ENCODE measurements at regions not wholly inside any gene's neighbourhood (a gene's known extent, or its start where the extent isn't known, plus 50 kb on each side); places are given as distances from the start of the nearest gene placed in this dataset.

- intact Hi-C loops (cut with micrococcal nuclease): no loop called here
Measured at GRCh38 chr1:106868828-106869227, 187.6 kb upstream of the PRMT6 start.

GRCh38 chr1:106875622-106876021, 180.9 kb upstream of the PRMT6 start:
- Mint-ChIP-seq H3K27me3 (ENCODE audit: insufficient read depth, unreplicated experiment) (no peaks in the 10 kb centered on the region), H3K36me3 (ENCODE audit: insufficient read depth, unreplicated experiment) (no peaks in the 10 kb centered on the region), H3K4me1 (ENCODE audit: insufficient read depth, unreplicated experiment) (peaks cover 13% of the 10 kb centered on the region), H3K4me3 (ENCODE audit: unreplicated experiment) (no peak overlapping the region), H3K27ac (ENCODE audit: low read depth, unreplicated experiment) (no peak overlapping the region), H3K9me3 (ENCODE audit: unreplicated experiment) (peaks cover 7% of the 10 kb centered on the region)
- no peak for TF ChIP-seq CTCF (IDR thresholded peaks at IDR 0.05; ENCODE audit: unreplicated experiment)
- ChIA-PET CTCF (no interaction called here), POLR2A (no interaction called here)
- intact Hi-C loops (cut with micrococcal nuclease): no loop called here
- DNase-seq (ENCODE audit: unreplicated experiment): no peak
- BruUV-seq (replicated peaks): no TSS peak

More at GRCh38 chr1:106868828-106869227, 187.6 kb upstream of the PRMT6 start:
- no peaks in the 10 kb centered on the region for H3K36me3 Mint-ChIP-seq (ENCODE audit: insufficient read depth, unreplicated experiment)
- DNase-seq (ENCODE audit: unreplicated experiment): no peak
- no peak overlapping the region for H3K27ac Mint-ChIP-seq (ENCODE audit: low read depth, unreplicated experiment)
- TF ChIP-seq CTCF (IDR thresholded peaks at IDR 0.05; ENCODE audit: unreplicated experiment): no peak
- ChIA-PET CTCF (interaction anchor here (0.7 kb wide), 1 partner anchor 408 kb away, joined by 3 read pairs; no protein-coding TSS in a partner anchor), POLR2A (interaction anchor here (0.6 kb wide), 1 partner anchor 725 kb away, joined by 3 read pairs; no protein-coding TSS in a partner anchor)
- BruUV-seq (replicated peaks): no TSS peak
- no peak overlapping the region for H3K4me3 Mint-ChIP-seq (ENCODE audit: unreplicated experiment)
- H3K4me1 Mint-ChIP-seq (ENCODE audit: insufficient read depth, unreplicated experiment): no peaks in the 10 kb centered on the region
- H3K27me3 Mint-ChIP-seq (ENCODE audit: insufficient read depth, unreplicated experiment): no peaks in the 10 kb centered on the region
- H3K9me3 Mint-ChIP-seq (ENCODE audit: unreplicated experiment): peaks cover 12% of the 10 kb centered on the region

- Mint-ChIP-seq H3K9me3 (ENCODE audit: unreplicated experiment) (peaks cover 7% of the 10 kb centered on the region), H3K27ac (ENCODE audit: low read depth, unreplicated experiment) (no peak overlapping the region), H3K27me3 (ENCODE audit: insufficient read depth, unreplicated experiment) (no peaks in the 10 kb centered on the region), H3K4me3 (ENCODE audit: unreplicated experiment) (no peak overlapping the region), H3K36me3 (ENCODE audit: insufficient read depth, unreplicated experiment) (no peaks in the 10 kb centered on the region), H3K4me1 (ENCODE audit: insufficient read depth, unreplicated experiment) (peaks cover 13% of the 10 kb centered on the region)
- intact Hi-C loops (cut with micrococcal nuclease): no loop called here
- no peak for DNase-seq (ENCODE audit: unreplicated experiment)
- no peak for TF ChIP-seq CTCF (IDR thresholded peaks at IDR 0.05; ENCODE audit: unreplicated experiment)
- no TSS peak for BruUV-seq (replicated peaks)
- ChIA-PET POLR2A (no interaction called here), CTCF (no interaction called here)
Measured at GRCh38 chr1:106876384-106876783, 180.1 kb upstream of the PRMT6 start.

GRCh38 chr1:106879538-106879937, 176.9 kb upstream of the PRMT6 start:
- TF ChIP-seq CTCF (IDR thresholded peaks at IDR 0.05; ENCODE audit: unreplicated experiment): no peak
- peak; percentile 60 for DNase-seq (ENCODE audit: unreplicated experiment)
- ChIA-PET POLR2A (no interaction called here), CTCF (no interaction called here)
- no TSS peak for BruUV-seq (replicated peaks)
- Mint-ChIP-seq H3K36me3 (ENCODE audit: insufficient read depth, unreplicated experiment) (no peaks in the 10 kb centered on the region), H3K27ac (ENCODE audit: low read depth, unreplicated experiment) (no peak overlapping the region), H3K27me3 (ENCODE audit: insufficient read depth, unreplicated experiment) (no peaks in the 10 kb centered on the region), H3K9me3 (ENCODE audit: unreplicated experiment) (no peaks in the 10 kb centered on the region), H3K4me3 (ENCODE audit: unreplicated experiment) (no peak overlapping the region), H3K4me1 (ENCODE audit: insufficient read depth, unreplicated experiment) (peaks cover 13% of the 10 kb centered on the region)
- intact Hi-C loops (cut with micrococcal nuclease): no loop called here

All from MCF 10A (cell line).